ENCODE measurements at regions not wholly inside any gene's neighbourhood (a gene's known extent, or its start where the extent isn't known, plus 50 kb on each side); places are given as distances from the start of the nearest gene placed in this dataset.

DNA sequence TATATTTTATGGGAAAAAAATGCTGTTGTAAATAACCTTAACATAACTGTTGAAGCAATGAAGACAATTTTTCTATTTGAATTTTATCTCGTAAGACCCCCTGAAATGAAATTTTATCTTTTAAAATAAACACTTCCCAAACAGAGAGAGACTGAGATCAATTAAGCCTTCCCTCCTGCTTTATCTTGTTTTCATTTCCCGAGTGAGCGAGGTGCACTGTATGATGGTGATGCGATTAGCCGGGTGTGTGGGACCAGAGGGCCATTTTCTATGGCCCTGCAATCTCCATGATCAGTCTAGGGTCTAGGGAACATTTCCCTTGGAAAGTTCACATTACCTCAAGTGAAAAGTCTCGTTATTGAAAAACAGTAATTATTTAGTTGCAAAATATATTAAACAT, 134.1 kb upstream of the MID1 start (continued):
- TF ChIP-seq, protein P1, sequence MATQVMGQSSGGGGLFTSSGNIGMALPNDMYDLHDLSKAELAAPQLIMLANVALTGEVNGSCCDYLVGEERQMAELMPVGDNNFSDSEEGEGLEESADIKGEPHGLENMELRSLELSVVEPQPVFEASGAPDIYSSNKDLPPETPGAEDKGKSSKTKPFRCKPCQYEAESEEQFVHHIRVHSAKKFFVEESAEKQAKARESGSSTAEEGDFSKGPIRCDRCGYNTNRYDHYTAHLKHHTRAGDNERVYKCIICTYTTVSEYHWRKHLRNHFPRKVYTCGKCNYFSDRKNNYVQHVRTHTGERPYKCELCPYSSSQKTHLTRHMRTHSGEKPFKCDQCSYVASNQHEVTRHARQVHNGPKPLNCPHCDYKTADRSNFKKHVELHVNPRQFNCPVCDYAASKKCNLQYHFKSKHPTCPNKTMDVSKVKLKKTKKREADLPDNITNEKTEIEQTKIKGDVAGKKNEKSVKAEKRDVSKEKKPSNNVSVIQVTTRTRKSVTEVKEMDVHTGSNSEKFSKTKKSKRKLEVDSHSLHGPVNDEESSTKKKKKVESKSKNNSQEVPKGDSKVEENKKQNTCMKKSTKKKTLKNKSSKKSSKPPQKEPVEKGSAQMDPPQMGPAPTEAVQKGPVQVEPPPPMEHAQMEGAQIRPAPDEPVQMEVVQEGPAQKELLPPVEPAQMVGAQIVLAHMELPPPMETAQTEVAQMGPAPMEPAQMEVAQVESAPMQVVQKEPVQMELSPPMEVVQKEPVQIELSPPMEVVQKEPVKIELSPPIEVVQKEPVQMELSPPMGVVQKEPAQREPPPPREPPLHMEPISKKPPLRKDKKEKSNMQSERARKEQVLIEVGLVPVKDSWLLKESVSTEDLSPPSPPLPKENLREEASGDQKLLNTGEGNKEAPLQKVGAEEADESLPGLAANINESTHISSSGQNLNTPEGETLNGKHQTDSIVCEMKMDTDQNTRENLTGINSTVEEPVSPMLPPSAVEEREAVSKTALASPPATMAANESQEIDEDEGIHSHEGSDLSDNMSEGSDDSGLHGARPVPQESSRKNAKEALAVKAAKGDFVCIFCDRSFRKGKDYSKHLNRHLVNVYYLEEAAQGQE (IDR thresholded peaks at IDR 0.05): no peak
- no peak for TF ChIP-seq FOXA1 (IDR thresholded peaks at IDR 0.05)
- TF ChIP-seq, protein P2, sequence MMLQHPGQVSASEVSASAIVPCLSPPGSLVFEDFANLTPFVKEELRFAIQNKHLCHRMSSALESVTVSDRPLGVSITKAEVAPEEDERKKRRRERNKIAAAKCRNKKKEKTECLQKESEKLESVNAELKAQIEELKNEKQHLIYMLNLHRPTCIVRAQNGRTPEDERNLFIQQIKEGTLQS (IDR thresholded peaks at IDR 0.05): no peak
- TF ChIP-seq, protein P3, sequence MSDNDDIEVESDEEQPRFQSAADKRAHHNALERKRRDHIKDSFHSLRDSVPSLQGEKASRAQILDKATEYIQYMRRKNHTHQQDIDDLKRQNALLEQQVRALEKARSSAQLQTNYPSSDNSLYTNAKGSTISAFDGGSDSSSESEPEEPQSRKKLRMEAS (IDR thresholded peaks at IDR 0.05): no peak
- TF ChIP-seq TAF1 (conservative IDR thresholded peaks at IDR 0.05): no peak
- no peak for TF ChIP-seq HNF4A (conservative IDR thresholded peaks at IDR 0.05)
- TF ChIP-seq EGR1 (IDR thresholded peaks at IDR 0.05; ENCODE audit: low read depth in 2 of 2): no peak

DNA sequence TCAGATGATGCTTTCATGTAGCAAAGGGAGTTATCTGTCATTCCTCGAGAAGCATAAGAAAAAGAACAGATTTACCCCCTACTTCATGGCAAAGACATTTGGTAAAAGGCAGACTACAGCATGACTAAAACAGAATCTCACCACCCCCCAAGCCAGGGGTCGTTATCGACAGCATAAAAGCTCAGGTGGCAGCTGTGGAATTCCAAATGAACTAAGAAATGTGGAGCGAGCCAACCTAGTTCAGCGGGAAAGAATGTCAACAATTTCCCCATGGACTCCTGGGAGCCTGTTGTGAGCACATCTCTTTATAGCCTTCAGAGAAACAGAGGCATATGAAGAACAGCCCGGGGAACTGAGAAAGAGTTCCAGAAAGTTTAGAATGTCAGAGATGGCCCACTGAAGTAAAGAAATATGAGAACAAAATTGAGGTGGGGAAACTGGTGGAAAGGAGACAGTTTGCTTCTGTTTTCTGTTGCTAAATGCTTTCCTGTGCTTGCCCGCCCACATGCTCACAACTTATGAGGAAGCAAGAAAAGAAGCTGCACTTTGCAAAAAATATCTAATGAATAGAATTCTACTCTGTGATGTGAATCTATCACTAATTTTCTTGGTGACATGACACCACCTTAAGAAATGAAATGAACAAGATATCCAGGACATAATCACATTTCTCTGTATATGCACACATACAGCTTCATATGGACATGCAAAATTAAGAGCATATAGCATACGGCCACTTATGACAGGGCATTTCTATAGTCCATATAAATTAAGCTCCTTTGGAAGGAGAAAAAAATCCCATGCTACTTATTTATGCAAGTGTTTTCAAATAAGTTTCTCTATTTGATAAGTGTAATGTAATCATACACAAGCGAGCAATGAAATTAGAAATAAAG, 135.3 kb upstream of the MID1 start:
- H3K27me3 ChIP-seq (ENCODE audit: control insufficient read depth in 4 of 4, insufficient read depth in 4 of 4, low read length in 3 of 4): no peaks in the 10 kb centered on the region
- H3K36me3 ChIP-seq (ENCODE audit: control insufficient read depth in 4 of 4, insufficient read depth in 3 of 4, low read depth in 1 of 4, low read length in 3 of 4): no peaks in the 10 kb centered on the region
- WGBS: 41% methylated on average over 9 of the region's 9 CpGs
- H3K4me3 ChIP-seq (ENCODE audit: low read depth in 1 of 3, low read length in 3 of 3): no peak overlapping the region
- H3K9me3 ChIP-seq (ENCODE audit: control insufficient read depth in 4 of 4, low read length in 3 of 4): peaks cover 0 to 2% (median 0%) of the 10 kb centered on the region in 4 donors
- no peak overlapping the region for H3K27ac ChIP-seq (ENCODE audit: low read depth in 1 of 2, low read length in 2 of 2)
- TF ChIP-seq GABPA (IDR thresholded peaks at IDR 0.05 in 1 of 2, conservative IDR thresholded peaks at IDR 0.05 in 1 of 2) (no peak), EGR1 (IDR thresholded peaks at IDR 0.05; ENCODE audit: low read depth in 2 of 2) (no peak), YY1 (IDR thresholded peaks at IDR 0.05) (no peak), HNF4A (conservative IDR thresholded peaks at IDR 0.05) (no peak), RAD21 (IDR thresholded peaks at IDR 0.05) (no peak), SP1 (IDR thresholded peaks at IDR 0.05) (no peak), FOXA2 (IDR thresholded peaks at IDR 0.05) (no peak), RXRA (IDR thresholded peaks at IDR 0.05) (no peak), FOXA1 (IDR thresholded peaks at IDR 0.05) (no peak), HNF4G (IDR thresholded peaks at IDR 0.05) (no peak)
- TF ChIP-seq, protein P2 (IDR thresholded peaks at IDR 0.05): no peak
- TF ChIP-seq, protein P3 (IDR thresholded peaks at IDR 0.05): no peak
- no peaks in the 10 kb centered on the region for H3K4me1 ChIP-seq (ENCODE audit: control insufficient read depth in 4 of 4, insufficient read depth in 4 of 4, low read length in 3 of 4)
- no peak for DNase-seq (ENCODE audit: low spot score)
- H3K9ac ChIP-seq (ENCODE audit: low read depth in 1 of 2, low read length in 2 of 2): no peak overlapping the region

DNA sequence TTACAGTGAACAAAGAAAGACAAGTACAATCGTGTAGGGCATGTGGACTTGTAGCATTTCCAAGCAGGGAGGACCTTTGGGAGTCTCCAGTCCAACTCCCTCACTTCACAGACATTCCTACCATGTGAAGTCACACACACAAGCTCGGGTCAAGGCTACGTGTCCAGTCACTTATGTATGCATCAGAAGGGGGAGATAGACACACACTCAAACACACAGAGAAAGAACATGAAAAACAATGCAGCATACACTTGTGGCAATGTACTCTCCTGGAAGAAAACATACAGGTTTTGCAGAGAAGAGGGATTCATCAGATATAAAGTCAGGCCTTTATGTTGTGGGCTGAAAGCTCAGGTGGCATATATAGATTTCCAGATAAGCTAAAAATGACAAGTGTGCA, 136.1 kb upstream of the MID1 start:
- no peak overlapping the region for H3K9ac ChIP-seq (ENCODE audit: low read depth in 1 of 2, low read length in 2 of 2)
- DNase-seq (ENCODE audit: low spot score): no peak
- 46% methylated on average over 3 of the region's 3 CpGs for WGBS
- H3K36me3 ChIP-seq (ENCODE audit: control insufficient read depth in 4 of 4, insufficient read depth in 3 of 4, low read depth in 1 of 4, low read length in 3 of 4): no peaks in the 10 kb centered on the region
- no peak overlapping the region for H3K27ac ChIP-seq (ENCODE audit: low read depth in 1 of 2, low read length in 2 of 2)
- H3K27me3 ChIP-seq (ENCODE audit: control insufficient read depth in 4 of 4, insufficient read depth in 4 of 4, low read length in 3 of 4): no peaks in the 10 kb centered on the region
- peaks cover 0 to 2% (median 0%) of the 10 kb centered on the region in 4 donors for H3K9me3 ChIP-seq (ENCODE audit: control insufficient read depth in 4 of 4, low read length in 3 of 4)
- H3K4me3 ChIP-seq (ENCODE audit: low read depth in 1 of 3, low read length in 3 of 3): no peak overlapping the region
- no peaks in the 10 kb centered on the region for H3K4me1 ChIP-seq (ENCODE audit: control insufficient read depth in 4 of 4, insufficient read depth in 4 of 4, low read length in 3 of 4)
- TF ChIP-seq FOXA1 (IDR thresholded peaks at IDR 0.05): no peak
- TF ChIP-seq, protein P4, sequence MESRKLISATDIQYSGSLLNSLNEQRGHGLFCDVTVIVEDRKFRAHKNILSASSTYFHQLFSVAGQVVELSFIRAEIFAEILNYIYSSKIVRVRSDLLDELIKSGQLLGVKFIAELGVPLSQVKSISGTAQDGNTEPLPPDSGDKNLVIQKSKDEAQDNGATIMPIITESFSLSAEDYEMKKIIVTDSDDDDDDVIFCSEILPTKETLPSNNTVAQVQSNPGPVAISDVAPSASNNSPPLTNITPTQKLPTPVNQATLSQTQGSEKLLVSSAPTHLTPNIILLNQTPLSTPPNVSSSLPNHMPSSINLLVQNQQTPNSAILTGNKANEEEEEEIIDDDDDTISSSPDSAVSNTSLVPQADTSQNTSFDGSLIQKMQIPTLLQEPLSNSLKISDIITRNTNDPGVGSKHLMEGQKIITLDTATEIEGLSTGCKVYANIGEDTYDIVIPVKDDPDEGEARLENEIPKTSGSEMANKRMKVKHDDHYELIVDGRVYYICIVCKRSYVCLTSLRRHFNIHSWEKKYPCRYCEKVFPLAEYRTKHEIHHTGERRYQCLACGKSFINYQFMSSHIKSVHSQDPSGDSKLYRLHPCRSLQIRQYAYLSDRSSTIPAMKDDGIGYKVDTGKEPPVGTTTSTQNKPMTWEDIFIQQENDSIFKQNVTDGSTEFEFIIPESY (IDR thresholded peaks at IDR 0.05): no peak
- TF ChIP-seq TAF1 (conservative IDR thresholded peaks at IDR 0.05): no peak
- TF ChIP-seq JUND (IDR thresholded peaks at IDR 0.05): no peak
- TF ChIP-seq HNF4A (conservative IDR thresholded peaks at IDR 0.05): no peak
- TF ChIP-seq, protein P1 (IDR thresholded peaks at IDR 0.05): no peak
- no peak for TF ChIP-seq EGR1 (IDR thresholded peaks at IDR 0.05; ENCODE audit: low read depth in 2 of 2)
- TF ChIP-seq GABPA (IDR thresholded peaks at IDR 0.05 in 1 of 2, conservative IDR thresholded peaks at IDR 0.05 in 1 of 2): no peak
- no peak for TF ChIP-seq FOXA2 (IDR thresholded peaks at IDR 0.05)
- TF ChIP-seq, protein P3 (IDR thresholded peaks at IDR 0.05): no peak
- no peak for TF ChIP-seq RXRA (IDR thresholded peaks at IDR 0.05)
- no peak for TF ChIP-seq SP1 (IDR thresholded peaks at IDR 0.05)
